ENCODE measurements at regions not wholly inside any gene's neighbourhood (a gene's known extent, or its start where the extent isn't known, plus 50 kb on each side); places are given as distances from the start of the nearest gene placed in this dataset.
"Not testable (repeated sequence)": the region's sequence is repeated elsewhere in the genome, so short reads cannot be mapped to it uniquely, and the experiment has no call there.

GRCh38 chr2:83364264-83364663 lies 1094.8 kb downstream of the SUCLG1 start:
- Histone ChIP-seq H3K27me3 (ENCODE audit: low read depth) (no peaks in the 10 kb centered on the region), H3K9me3 (replicated peaks) (no peaks in the 10 kb centered on the region), H3K27ac (replicated peaks) (no peak overlapping the region), H3K36me3 (no peaks in the 10 kb centered on the region), H3K4me3 (no peak overlapping the region), H3K4me1 (no peaks in the 10 kb centered on the region)
- intact Hi-C loops (cut with micrococcal nuclease), result no loop called here
- TF ChIP-seq CTCF (IDR thresholded peaks at IDR 0.05; ENCODE audit: borderline replicate concordance), result no peak
- no peak for DNase-seq

GRCh38 chr2:83363138-83363537 lies 1095.9 kb downstream of the SUCLG1 start:
- intact Hi-C loops (cut with micrococcal nuclease); H3K27me3 ChIP-seq (ENCODE audit: low read depth): not testable (repeated sequence)

DNA sequence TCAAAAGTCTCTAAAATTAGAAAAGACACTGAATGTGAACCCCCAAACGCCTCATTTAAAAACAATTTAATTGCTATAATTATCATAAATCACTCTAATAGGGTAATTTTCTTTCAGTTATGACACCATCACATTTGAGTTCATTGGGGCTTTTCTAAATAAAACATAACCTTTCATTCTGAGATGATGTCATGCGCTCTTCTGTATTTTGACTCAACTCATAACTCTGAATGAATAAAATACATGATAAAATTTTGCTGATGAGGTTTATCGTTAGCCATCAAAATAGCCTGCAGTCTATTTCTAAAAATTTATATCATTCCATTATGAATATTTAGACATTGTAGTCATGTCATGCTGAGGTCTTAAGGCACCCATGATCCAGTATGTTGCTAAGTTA lies 1099.7 kb downstream of the SUCLG1 start:
- H3K4me3 ChIP-seq, result no peak overlapping the region
- no peak overlapping the region for H3K27ac ChIP-seq (replicated peaks)
- DNase-seq, result no peak
- H3K27me3 ChIP-seq (ENCODE audit: low read depth), result no peaks in the 10 kb centered on the region
- no peaks in the 10 kb centered on the region for H3K4me1 ChIP-seq
- intact Hi-C loops (cut with micrococcal nuclease), result no loop called here
- H3K9me3 ChIP-seq (replicated peaks), result no peaks in the 10 kb centered on the region
- no peaks in the 10 kb centered on the region for H3K36me3 ChIP-seq
- no peak for TF ChIP-seq CTCF (IDR thresholded peaks at IDR 0.05; ENCODE audit: borderline replicate concordance)

More at GRCh38 chr2:83363138-83363537, 1095.9 kb downstream of the SUCLG1 start:
- H3K9me3 ChIP-seq (replicated peaks); H3K4me3 ChIP-seq; DNase-seq; H3K27ac ChIP-seq (replicated peaks); H3K4me1 ChIP-seq; H3K36me3 ChIP-seq: not testable (repeated sequence)

- Histone ChIP-seq H3K36me3 (no peaks in the 10 kb centered on the region), H3K27ac (replicated peaks) (no peak overlapping the region)
Observed at GRCh38 chr2:83342860-83343329, 1116.2 kb downstream of the SUCLG1 start.

DNA sequence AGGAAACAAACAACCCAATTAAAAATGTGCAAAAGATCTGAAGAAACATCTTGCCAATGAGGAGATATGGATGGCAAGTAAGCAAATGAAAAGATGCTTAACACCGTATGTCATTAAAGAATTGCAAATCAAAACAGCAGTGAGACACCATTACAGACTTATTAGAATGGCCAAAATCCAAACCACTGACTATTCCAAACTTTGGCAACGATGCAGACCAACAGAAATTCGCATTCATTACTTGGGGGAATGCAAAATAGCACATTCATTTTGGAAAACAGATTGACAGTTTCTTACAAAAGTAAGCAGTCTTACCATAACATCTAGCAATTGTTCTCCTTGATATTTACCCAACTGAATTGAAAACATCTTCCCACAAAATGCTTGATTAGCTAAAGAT lies 1118.7 kb downstream of the SUCLG1 start:
- intact Hi-C loops (cut with micrococcal nuclease), result no loop called here
- Histone ChIP-seq H3K4me3 (no peak overlapping the region), H3K36me3 (no peaks in the 10 kb centered on the region), H3K27ac (replicated peaks) (no peak overlapping the region), H3K4me1 (no peaks in the 10 kb centered on the region), H3K9me3 (replicated peaks) (peaks cover 7% of the 10 kb centered on the region), H3K27me3 (ENCODE audit: low read depth) (no peaks in the 10 kb centered on the region)
- no peak for TF ChIP-seq CTCF (IDR thresholded peaks at IDR 0.05; ENCODE audit: borderline replicate concordance)
- no peak for DNase-seq

More at GRCh38 chr2:83342860-83343329, 1116.2 kb downstream of the SUCLG1 start:
- DNase-seq, result no peak
- H3K4me3 ChIP-seq, result no peak overlapping the region
- no peaks in the 10 kb centered on the region for H3K27me3 ChIP-seq (ENCODE audit: low read depth)
- peaks cover 7% of the 10 kb centered on the region for H3K9me3 ChIP-seq (replicated peaks)
- H3K4me1 ChIP-seq, result no peaks in the 10 kb centered on the region
- no peak for TF ChIP-seq CTCF (IDR thresholded peaks at IDR 0.05; ENCODE audit: borderline replicate concordance)
- intact Hi-C loops (cut with micrococcal nuclease), result no loop called here

DNA sequence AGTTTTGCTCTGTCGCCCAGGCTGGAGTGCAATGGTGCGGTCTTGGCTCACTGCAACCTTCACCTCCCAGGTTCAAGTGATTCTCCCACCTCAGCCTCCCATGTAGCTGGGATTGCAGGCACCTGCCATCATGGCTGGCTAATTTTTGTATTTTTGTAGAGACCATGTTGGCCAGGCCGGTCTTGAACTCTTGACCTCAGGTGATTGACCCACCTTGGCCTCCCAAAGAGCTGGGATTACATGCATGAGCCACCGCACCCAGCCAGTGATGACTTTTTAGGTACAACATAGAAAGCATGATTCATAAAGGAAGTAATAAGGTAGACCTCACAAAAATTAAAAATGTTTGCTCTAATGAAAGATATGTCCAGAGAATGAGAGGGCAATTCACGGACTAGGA lies 1119.1 kb downstream of the SUCLG1 start:
- H3K27ac ChIP-seq (replicated peaks); H3K27me3 ChIP-seq (ENCODE audit: low read depth); DNase-seq; H3K36me3 ChIP-seq; H3K4me3 ChIP-seq; H3K9me3 ChIP-seq (replicated peaks); H3K4me1 ChIP-seq; intact Hi-C loops (cut with micrococcal nuclease): not testable (repeated sequence)

- H3K27ac ChIP-seq (replicated peaks), result no peak overlapping the region
- no peaks in the 10 kb centered on the region for H3K36me3 ChIP-seq
- DNase-seq, result no peak
- H3K27me3 ChIP-seq (ENCODE audit: low read depth), result no peaks in the 10 kb centered on the region
- no peaks in the 10 kb centered on the region for H3K4me1 ChIP-seq
- intact Hi-C loops (cut with micrococcal nuclease), result no loop called here
- no peak overlapping the region for H3K4me3 ChIP-seq
- TF ChIP-seq CTCF (IDR thresholded peaks at IDR 0.05; ENCODE audit: borderline replicate concordance), result no peak
- no peaks in the 10 kb centered on the region for H3K9me3 ChIP-seq (replicated peaks)
Observed at GRCh38 chr2:83331810-83332209, 1127.3 kb downstream of the SUCLG1 start.

Data from left ventricle myocardium inferior (tissue), 1 donor.